IMR-90 (cell line): ENCODE measurements at regions not wholly inside any gene's neighbourhood (a gene's known extent, or its start where the extent isn't known, plus 50 kb on each side); places are given as distances from the start of the nearest gene placed in this dataset.

ENCODE experiments used
- ATAC-seq: fragments of 200-7000 bp; cut with Tn5 transposase; 2 replicates; pipeline ENCODE4 v1.9.1; 2020; ENCODE audit warnings: low read depth, mild to moderate bottlenecking, moderate library complexity
- BruUV-seq: library from RNA; stranded (reverse); fragments of 400-500 nt; replicated peaks from 2 replicates; lab custom pipeline; 2021; lab: Mats Ljungman, UMichigan
- CTCF ChIA-PET: fragments of 300-600 bp; formaldehyde crosslinking; extraction: SDS; loops from one replicate; lab custom pipeline; 2021; ENCODE audit warnings: antibody characterized with exemption; lab: Yijun Ruan, JAX
- POLR2A ChIA-PET: fragments of 300-600 bp; sonication (Branson Sonifier 250); formaldehyde crosslinking; loops from one replicate; lab custom pipeline; 2022; ENCODE audit warnings: antibody characterized with exemption; ENCODE audit not compliant: unreplicated experiment; lab: Charles Lee
- DNase-seq: peaks from one replicate; pipeline ENCODE4 v3.0.0; 2013
- H2AFZ ChIP-seq: replicated peaks from 2 replicates; pipeline ENCODE3; 2013; ENCODE audit warnings: low read length, mild to moderate bottlenecking; ENCODE audit not compliant: poor library complexity
- H2AK5ac ChIP-seq: 2 replicates; pipeline ENCODE4 v1.6.1; 2013; ENCODE audit warnings: low read depth, low read length, inconsistent platforms
- H2AK9ac ChIP-seq: replicated peaks from 2 replicates; pipeline ENCODE3; 2013; ENCODE audit warnings: mild to moderate bottlenecking, low read depth, low read length, moderate library complexity; ENCODE audit not compliant: poor library complexity
- H2BK120ac ChIP-seq: 2 replicates; pipeline ENCODE4 v1.6.1; 2013; ENCODE audit warnings: low read depth, low read length, inconsistent platforms
- H2BK15ac ChIP-seq: 3 replicates; pipeline ENCODE4 v1.6.1; 2013; ENCODE audit warnings: low read depth, low read length, inconsistent platforms
- H2BK20ac ChIP-seq: 2 replicates; pipeline ENCODE4 v1.6.1; 2013; ENCODE audit warnings: low read depth, mild to moderate bottlenecking, inconsistent platforms, low read length, moderate library complexity
- H2BK5ac ChIP-seq: 2 replicates; pipeline ENCODE4 v1.6.1; 2013; ENCODE audit warnings: mild to moderate bottlenecking, low read depth, low read length, inconsistent platforms; ENCODE audit not compliant: poor library complexity, severe bottlenecking
- H3K14ac ChIP-seq: replicated peaks from 2 replicates; pipeline ENCODE4 v1.6.1; 2013; ENCODE audit warnings: low read depth, low read length, inconsistent platforms
- H3K18ac ChIP-seq: 2 replicates; pipeline ENCODE4 v1.6.1; 2013; ENCODE audit warnings: low read depth, low read length, control low read depth
- H3K23ac ChIP-seq: 2 replicates; pipeline ENCODE4 v1.6.1; 2013; ENCODE audit warnings: low read depth, low read length, inconsistent platforms
- H3K27ac ChIP-seq: 2 replicates; pipeline ENCODE4 v1.5.1; 2013; ENCODE audit warnings: mild to moderate bottlenecking, control low read depth, low read length; ENCODE audit not compliant: insufficient read depth
- H3K27me3 ChIP-seq: 2 replicates; pipeline ENCODE4 v1.6.1; 2013; ENCODE audit warnings: low read length; ENCODE audit not compliant: control insufficient read depth, insufficient read depth
- H3K36me3 ChIP-seq: 2 replicates; pipeline ENCODE4 v1.6.1; 2013; ENCODE audit warnings: low read length, mixed read lengths; ENCODE audit not compliant: control insufficient read depth, insufficient read depth
- H3K4ac ChIP-seq: 2 replicates; pipeline ENCODE4 v1.6.1; 2013; ENCODE audit warnings: low read depth, low read length, inconsistent platforms
- H3K4me1 ChIP-seq: 2 replicates; pipeline ENCODE4 v1.6.1; 2013; ENCODE audit warnings: low read length, mixed read lengths; ENCODE audit not compliant: control insufficient read depth, insufficient read depth
- H3K4me2 ChIP-seq: 2 replicates; pipeline ENCODE4 v1.6.1; 2013; ENCODE audit warnings: low read depth, mild to moderate bottlenecking, control low read depth, low read length, moderate library complexity
- H3K4me3 ChIP-seq: 2 replicates; pipeline ENCODE4 v1.5.1; 2013; ENCODE audit warnings: low read depth, mild to moderate bottlenecking, control low read depth, low read length, moderate library complexity; ENCODE audit not compliant: insufficient read depth
- H3K56ac ChIP-seq: 2 replicates; pipeline ENCODE4 v1.6.1; 2013; ENCODE audit warnings: low read length, inconsistent platforms; ENCODE audit not compliant: insufficient read depth; ENCODE audit errors: extremely low read depth
- H3K79me1 ChIP-seq, 2 experiments: 2 replicates each; pipeline ENCODE4 v1.6.1; 2013; ENCODE audit warnings: low read length in 2 of 2, inconsistent platforms in 1 of 2, low read depth in 1 of 2
- H3K9ac ChIP-seq: 2 replicates; pipeline ENCODE4 v1.6.1; 2013; ENCODE audit warnings: low read depth, low read length, control low read depth
- H3K9me1 ChIP-seq: 2 replicates; pipeline ENCODE4 v1.6.1; 2013; ENCODE audit warnings: low read length, inconsistent platforms; ENCODE audit not compliant: insufficient read depth
- H3K9me3 ChIP-seq: 2 replicates; pipeline ENCODE4 v1.6.1; 2013; ENCODE audit warnings: low read length; ENCODE audit not compliant: control insufficient read depth, insufficient read depth
- H4K20me1 ChIP-seq: 2 replicates; pipeline ENCODE4 v1.6.1; 2013; ENCODE audit warnings: low read length, inconsistent platforms; ENCODE audit not compliant: insufficient read depth
- H4K5ac ChIP-seq: 2 replicates; pipeline ENCODE4 v1.6.1; 2013; ENCODE audit warnings: mild to moderate bottlenecking, low read depth, low read length, control low read depth
- H4K8ac ChIP-seq, 2 experiments: 2 replicates each; pipeline ENCODE4 v1.6.1; 2013; ENCODE audit warnings: low read depth in 2 of 2, low read length in 2 of 2, control low read depth in 1 of 2, inconsistent platforms in 1 of 2
- H4K91ac ChIP-seq: 2 replicates; pipeline ENCODE4 v1.6.1; 2013; ENCODE audit warnings: low read depth, low read length, inconsistent platforms; ENCODE audit not compliant: insufficient read depth
- BHLHE40 ChIP-seq: fragments of 150-350 bp; IDR thresholded peaks from 2 replicates; pipeline ENCODE4 v1.6.1; 2016; ENCODE audit warnings: mild to moderate bottlenecking, low read depth, low read length
- CEBPB ChIP-seq: IDR thresholded peaks from 2 replicates; pipeline ENCODE4 v1.6.1; 2012; ENCODE audit warnings: low read depth, low read length, improper control_type of control experiment
- CHD1 ChIP-seq: IDR thresholded peaks from 2 replicates; pipeline ENCODE4 v1.6.1; 2012; ENCODE audit warnings: low read depth, low read length, improper control_type of control experiment
- ELK1 ChIP-seq: fragments of 150-350 bp; IDR thresholded peaks from 2 replicates; pipeline ENCODE4 v1.6.1; 2016; ENCODE audit warnings: low read depth, mild to moderate bottlenecking, low read length, moderate library complexity, borderline replicate concordance
- FOS ChIP-seq: fragments of 150-350 bp; IDR thresholded peaks from 2 replicates; pipeline ENCODE4 v1.6.1; 2016; ENCODE audit warnings: low read depth, low read length
- MAFK ChIP-seq: IDR thresholded peaks from 2 replicates; pipeline ENCODE4 v1.6.1; 2012; ENCODE audit warnings: low read depth, low read length, improper control_type of control experiment
- MXI1 ChIP-seq: IDR thresholded peaks from 2 replicates; pipeline ENCODE4 v1.6.1; 2012; ENCODE audit warnings: low read depth, mild to moderate bottlenecking, low read length, moderate library complexity, borderline replicate concordance
- RCOR1 ChIP-seq: IDR thresholded peaks from 2 replicates; pipeline ENCODE4 v1.6.1; 2012; ENCODE audit warnings: mild to moderate bottlenecking, low read length, improper control_type of control experiment; ENCODE audit not compliant: insufficient replicate concordance
- RFX5 ChIP-seq: IDR thresholded peaks from 2 replicates; pipeline ENCODE4 v1.8.0; 2012; ENCODE audit warnings: low read depth, mild to moderate bottlenecking, low read length, moderate library complexity
- SMC3 ChIP-seq: fragments of 150-350 bp; IDR thresholded peaks from 2 replicates; pipeline ENCODE4 v1.6.1; 2016; ENCODE audit warnings: low read depth, mild to moderate bottlenecking, antibody characterized with exemption, low read length, moderate library complexity
- USF2 ChIP-seq: fragments of 150-350 bp; IDR thresholded peaks from 2 replicates; pipeline ENCODE4 v1.6.1; 2017; ENCODE audit warnings: mild to moderate bottlenecking, antibody characterized with exemption, low read length, low read depth
- WGBS, 2 experiments: methylation state at CpG; one replicate each; pipeline versions ENCODE4 v1.1.5 to v1.1.7; 2013; ENCODE audit warnings: missing lambda C conversion rate in 2 of 2; ENCODE audit not compliant: insufficient read length in 1 of 2; ENCODE audit errors: extremely low coverage in 2 of 2; 5-methylcytosine and 5-hydroxymethylcytosine counted together
- dilution Hi-C: fragments of 300-500 bp; cut with HindIII; formaldehyde crosslinking; loops from one replicate; pipeline ENCODE4 v1.14.3; 2018; ENCODE audit warnings: low sequenced_read_pairs; ENCODE audit not compliant: unreplicated experiment
- in situ Hi-C: fragments of 300-500 bp; cut with MboI; formaldehyde crosslinking; loops from 3 replicates; pipeline ENCODE4 v1.14.3; 2019; ENCODE audit warnings: low sequenced_read_pairs, inconsistent platforms, mixed read lengths
- intact Hi-C: fragments of 100-400 bp; cut with micrococcal nuclease; formaldehyde crosslinking; loops from 2 replicates; pipeline ENCODE4 v1.10.0; 2022
- TF ChIP-seq, protein P1 (sequence below): conservative IDR thresholded peaks from 2 replicates; pipeline ENCODE4 v1.5.1; 2012; ENCODE audit warnings: mild to moderate bottlenecking, low read depth, low read length, improper control_type of control experiment

GRCh38 chr6:81353262-81353661 is 399.2 kb downstream of the TENT5A start:
- Histone ChIP-seq H2AK9ac (no peak overlapping the region), H2AFZ (no peak overlapping the region), H2AK5ac (no peak overlapping the region), H3K4ac (no peak overlapping the region), H2BK20ac (no peak overlapping the region), H3K4me1 (no peaks in the 10 kb centered on the region), H2BK5ac (no peak overlapping the region), H4K20me1 (no peaks in the 10 kb centered on the region), H3K9me1 (no peaks in the 10 kb centered on the region), H3K27me3 (no peaks in the 10 kb centered on the region), H4K8ac (no peak overlapping the region), H3K18ac (no peak overlapping the region), H3K23ac (no peak overlapping the region), H3K4me2 (no peak overlapping the region), H3K36me3 (no peaks in the 10 kb centered on the region), H3K4me3 (no peak overlapping the region), H3K14ac (no peak overlapping the region), H3K9me3 (no peaks in the 10 kb centered on the region), H4K5ac (no peak overlapping the region), H4K91ac (no peak overlapping the region), H3K79me1 (no peaks in the 10 kb centered on the region), H3K56ac (no peak overlapping the region), H2BK15ac (no peak overlapping the region), H3K9ac (no peak overlapping the region), H3K27ac (no peak overlapping the region), H2BK120ac (no peak overlapping the region)
- dilution Hi-C loops = no loop called here
- DNase-seq = no peak
- CTCF ChIA-PET = no interaction called here
- intact Hi-C loops = no loop called here
- in situ Hi-C loops = no loop called here
- POLR2A ChIA-PET = no interaction called here
- BruUV-seq = no TSS peak
- ATAC-seq = no peak
- TF ChIP-seq BHLHE40 (no peak), FOS (no peak), CEBPB (no peak), CHD1 (no peak), MXI1 (no peak), ELK1 (no peak), MAFK (no peak), RFX5 (no peak), USF2 (no peak), RCOR1 (no peak), SMC3 (no peak)
- TF ChIP-seq, protein P1, sequence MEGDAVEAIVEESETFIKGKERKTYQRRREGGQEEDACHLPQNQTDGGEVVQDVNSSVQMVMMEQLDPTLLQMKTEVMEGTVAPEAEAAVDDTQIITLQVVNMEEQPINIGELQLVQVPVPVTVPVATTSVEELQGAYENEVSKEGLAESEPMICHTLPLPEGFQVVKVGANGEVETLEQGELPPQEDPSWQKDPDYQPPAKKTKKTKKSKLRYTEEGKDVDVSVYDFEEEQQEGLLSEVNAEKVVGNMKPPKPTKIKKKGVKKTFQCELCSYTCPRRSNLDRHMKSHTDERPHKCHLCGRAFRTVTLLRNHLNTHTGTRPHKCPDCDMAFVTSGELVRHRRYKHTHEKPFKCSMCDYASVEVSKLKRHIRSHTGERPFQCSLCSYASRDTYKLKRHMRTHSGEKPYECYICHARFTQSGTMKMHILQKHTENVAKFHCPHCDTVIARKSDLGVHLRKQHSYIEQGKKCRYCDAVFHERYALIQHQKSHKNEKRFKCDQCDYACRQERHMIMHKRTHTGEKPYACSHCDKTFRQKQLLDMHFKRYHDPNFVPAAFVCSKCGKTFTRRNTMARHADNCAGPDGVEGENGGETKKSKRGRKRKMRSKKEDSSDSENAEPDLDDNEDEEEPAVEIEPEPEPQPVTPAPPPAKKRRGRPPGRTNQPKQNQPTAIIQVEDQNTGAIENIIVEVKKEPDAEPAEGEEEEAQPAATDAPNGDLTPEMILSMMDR = no peak
- whole genome bisulfite sequencing, 2 experiments = no CpG with 5 or more reads among the region's 3 CpGs
